ENCODE measurements at regions not wholly inside any gene's neighbourhood (a gene's known extent, or its start where the extent isn't known, plus 50 kb on each side); places are given as distances from the start of the nearest gene placed in this dataset.

DNA sequence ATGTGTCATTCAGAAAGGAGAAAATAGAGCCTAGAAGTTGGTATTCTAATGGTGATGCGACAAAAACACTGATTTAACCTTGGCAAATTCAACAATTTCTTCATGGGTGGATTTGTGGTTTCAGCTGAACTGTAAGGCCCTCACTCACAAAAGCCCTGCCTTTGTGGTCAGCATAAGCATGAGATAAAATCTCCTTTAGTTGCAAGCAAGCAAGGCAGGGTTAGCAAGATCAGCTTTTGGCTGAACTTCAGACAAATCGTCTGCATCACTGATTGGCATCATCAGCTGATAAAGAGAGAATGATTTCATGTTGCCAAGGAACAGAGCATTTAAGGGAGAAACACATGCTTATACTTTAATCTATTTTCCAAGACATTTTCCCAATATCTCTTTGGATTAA is 2582.2 kb downstream of the PCDH7 start:
- DNase-seq, result no peak

DNA sequence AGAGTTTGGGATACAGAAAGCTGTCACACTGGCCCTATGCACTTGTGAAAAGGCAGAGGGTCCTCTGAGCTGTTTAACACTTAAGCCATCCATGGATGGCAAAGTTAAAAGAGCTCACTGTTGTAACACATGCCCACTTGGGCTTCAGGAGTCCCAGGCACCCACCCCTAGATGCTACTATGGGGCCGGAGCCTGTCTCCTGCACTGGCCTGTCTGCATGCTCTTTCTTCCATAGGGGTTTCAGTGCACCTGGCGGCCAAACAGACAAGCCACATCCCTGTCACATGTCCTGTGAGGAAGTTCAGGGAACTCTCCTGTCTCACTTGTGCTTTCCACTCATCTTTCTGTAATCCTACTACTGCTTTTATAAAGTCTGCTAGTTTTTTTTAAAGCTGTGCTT is 2586.0 kb downstream of the PCDH7 start:
- no peak for DNase-seq

DNA sequence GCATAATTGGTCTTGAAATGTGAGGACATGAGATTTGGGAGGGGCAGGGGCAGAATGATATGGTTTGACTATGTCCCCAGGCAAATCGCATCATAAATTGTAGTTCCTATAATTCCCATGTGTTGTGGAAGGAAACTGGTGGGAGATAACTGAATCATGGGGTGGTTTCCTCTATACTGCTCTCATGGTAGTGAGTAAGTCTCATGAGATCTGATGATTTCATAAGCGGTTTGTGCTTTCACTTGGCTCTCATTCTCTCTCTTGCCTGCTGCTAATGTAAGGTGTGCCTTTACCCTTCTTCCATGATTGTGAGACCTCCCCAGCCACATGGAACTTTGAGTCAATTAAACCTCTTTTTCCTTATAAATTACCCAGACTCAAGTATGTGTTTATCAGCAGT is 2595.9 kb downstream of the PCDH7 start:
- no peak for DNase-seq

DNA sequence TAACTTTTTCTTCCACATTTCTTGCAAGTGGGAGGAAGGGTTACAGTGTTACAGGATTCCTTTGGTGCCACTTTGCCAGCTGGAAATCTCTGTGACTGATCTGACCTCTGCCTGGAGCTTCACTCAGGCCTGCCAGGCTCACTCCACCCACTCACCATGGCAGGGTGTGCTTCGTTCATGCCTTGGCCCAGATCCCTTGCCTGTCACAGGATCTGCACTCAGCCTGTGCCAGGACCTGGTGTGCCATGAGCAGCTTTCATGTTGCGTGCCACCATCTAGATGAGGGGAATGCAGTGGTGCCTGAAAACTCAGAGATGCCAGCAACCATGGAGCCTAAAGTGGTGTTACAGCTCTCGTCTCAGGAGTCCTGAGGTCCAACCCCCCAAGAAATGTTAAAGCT is 2596.4 kb downstream of the PCDH7 start:
- no peak for DNase-seq

DNA sequence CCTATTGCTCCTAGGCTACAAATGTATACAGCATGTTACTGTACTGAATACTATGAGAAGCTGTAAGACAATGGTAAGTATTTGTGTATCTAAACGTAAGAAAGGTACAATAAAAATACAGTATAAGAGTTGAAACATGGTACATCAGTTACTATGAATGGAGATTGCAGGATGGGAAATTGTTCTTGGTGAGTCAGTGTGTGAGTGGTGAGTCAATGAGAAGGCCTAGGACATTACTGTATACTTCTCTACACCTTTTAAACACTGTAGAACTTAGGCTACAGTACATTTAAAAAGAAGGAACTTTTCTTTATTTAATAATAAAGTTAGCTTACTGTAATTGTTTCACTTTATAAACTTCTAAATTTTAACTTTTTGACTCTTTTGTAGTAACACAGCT is 2603.2 kb downstream of the PCDH7 start:
- no peak for DNase-seq

DNA sequence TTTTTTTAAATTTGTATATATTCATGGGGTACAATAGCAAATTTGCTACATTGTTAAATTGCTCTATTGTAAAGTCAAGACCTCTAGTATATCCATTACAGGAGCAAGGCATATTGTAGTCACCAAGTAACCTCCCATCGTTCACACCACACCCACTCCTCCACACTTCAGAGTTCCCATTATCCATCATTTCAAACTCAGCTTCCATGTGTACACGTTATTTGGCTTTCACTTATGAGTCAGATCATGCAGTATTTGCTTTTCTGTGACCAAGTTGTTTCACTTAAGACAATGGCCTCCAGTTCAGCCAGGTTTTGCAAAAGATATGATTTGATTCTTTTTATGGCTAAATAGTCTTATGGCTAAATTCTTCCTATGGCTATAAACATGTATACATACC is 2614.2 kb downstream of the PCDH7 start:
- DNase-seq, result no peak

DNA sequence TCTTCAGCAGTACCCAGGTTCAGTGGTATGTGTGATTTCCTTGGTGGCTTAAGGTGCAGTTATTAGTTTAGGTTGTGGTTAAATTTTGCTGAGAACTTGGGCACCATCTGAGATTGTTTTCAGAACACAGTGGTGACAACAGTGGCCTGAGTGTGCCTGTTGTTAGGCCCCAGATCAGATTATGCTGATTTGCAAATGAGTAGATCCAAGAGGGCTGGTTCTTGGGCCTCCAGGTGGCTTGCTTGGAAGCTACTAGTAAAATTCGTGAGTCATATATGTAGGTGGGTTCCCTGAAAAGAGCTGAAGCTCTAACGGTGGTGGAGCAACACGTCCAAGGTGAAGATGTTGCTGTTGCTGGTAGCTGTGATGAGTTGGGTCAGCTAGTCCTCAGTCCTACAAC is 2619.6 kb downstream of the PCDH7 start:
- no peak for DNase-seq

DNA sequence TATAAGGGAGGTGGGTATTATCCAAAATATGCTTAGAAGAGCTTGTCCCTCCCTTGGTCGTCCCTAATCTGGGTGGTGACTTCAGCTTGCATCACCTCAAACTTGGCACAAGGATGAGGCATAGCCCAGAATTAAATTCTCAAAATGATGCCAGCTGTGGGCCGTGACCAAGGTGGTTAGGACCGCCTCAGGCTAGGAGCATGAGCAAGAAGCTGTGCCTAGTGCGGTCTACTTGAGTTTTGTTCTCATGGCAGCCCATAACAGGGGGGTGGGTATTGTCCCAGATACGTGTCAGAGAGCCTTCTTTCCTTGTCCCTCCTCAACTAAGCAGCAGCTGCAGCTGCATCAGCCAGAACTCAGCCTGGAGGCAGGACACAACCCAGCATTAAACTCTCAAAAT is 2620.0 kb downstream of the PCDH7 start:
- no peak for DNase-seq

DNA sequence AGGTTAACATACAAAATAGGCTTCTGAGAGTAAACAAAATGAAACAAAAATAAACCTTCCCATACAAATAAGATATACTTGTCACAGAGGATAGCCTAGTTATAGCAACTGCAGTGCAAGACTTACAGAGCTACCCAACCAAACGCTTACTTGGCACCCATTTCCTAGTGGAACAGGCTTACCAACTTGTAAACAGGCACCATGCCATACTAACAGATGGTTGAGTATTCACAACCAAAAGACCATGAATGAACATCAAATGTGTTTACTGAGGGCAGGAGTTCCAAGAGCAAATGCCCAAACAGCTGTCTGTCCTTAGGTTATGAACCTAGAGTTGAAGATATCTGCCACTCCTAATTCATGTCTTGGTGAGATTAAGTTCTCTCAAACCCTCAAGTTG is 2629.2 kb downstream of the PCDH7 start:
- DNase-seq, result peak; percentile 6

DNA sequence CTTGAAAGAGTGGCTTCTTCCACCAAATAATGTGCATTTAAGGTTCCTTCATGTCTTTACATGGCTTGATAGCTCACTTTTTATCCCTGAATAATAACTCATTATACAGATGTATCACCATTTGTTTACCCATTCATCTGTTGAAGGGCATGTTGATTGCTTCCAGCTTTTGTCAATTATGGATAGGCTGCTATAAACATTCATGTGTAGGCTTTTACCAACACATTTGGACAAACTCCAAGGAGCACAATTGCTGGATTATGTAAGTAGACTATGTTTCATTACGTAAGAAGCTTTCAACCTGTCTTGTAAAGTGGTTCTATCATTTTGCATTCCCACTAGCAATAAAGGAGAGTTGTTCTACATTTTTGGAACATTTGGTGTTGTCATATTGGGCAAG is 2637.0 kb downstream of the PCDH7 start:
- no peak for DNase-seq

DNA sequence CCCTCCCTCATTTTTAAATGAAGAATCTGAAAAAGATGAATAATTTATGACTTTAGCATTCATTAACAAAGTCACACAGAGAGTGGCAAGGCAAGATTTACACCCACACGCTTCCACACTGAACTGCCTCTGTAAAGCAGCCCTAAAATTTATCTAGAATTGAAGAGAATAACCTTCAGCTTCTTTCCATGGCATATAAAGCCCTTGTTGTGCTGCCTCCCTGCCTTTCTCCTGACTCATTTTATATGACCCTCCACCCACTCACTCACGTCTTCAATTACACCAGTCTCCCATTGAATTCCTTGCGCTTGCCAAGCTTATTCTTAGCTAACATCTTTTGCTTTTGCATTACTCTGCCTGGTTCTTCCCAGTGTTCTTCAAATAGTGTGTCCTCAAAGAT is 2649.3 kb downstream of the PCDH7 start:
- no peak for DNase-seq

DNA sequence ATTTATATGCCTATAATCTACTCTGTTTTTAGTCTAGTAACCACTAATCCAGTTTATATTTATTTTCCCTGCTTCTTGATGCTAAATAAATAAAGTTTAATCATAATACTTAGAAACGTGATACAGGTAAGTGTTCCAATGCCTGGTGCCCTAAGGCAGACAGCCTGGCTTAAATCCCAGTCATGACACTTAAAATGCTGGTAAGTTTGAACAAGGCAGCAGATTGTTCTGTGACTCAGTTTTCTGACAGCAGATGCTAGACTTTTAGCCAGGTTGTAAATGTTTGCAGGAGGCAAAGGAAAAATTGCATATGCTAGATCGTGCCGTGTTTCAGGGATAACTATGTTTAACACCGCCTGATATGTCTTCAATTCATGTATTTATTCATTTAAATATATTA is 2661.6 kb downstream of the PCDH7 start:
- DNase-seq, result peak; percentile 13

DNA sequence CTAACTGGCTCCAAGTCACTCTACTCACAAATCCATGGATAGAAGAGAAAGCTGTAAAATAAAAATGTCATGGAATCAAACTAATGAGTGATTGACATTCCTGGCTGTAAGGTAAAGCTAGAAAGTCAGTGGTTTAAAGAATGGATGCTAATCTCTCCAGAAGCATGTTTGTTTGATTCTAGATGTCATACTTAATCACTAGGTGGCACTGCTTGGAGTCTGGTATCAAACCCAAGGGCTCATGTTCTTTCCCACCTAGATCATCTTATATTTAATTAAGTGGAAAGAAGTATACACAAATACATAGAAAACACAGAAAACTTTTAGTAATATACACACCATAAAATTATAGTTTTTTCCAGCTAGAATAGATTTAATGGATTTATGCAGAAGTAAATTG is 2666.6 kb downstream of the PCDH7 start:
- no peak for DNase-seq

DNA sequence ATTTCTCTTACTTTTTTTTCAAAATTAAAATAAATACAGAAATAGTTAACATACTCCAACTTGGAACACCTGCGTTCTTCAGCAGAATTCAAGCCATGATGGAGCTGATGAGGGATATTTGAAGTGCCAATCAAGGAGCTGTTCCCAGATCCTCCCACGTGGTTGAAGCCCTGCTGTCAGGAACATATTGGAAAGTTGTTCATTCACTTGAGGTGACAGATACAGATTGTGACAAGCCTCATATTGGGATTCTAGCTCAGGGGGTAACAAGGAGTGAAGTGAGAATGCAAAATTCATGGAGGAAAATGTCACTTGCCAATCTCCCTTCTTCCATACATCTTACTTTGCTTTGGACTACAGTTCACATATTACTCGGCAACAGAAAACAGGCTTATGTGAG is 2670.8 kb downstream of the PCDH7 start:
- DNase-seq, result no peak

DNA sequence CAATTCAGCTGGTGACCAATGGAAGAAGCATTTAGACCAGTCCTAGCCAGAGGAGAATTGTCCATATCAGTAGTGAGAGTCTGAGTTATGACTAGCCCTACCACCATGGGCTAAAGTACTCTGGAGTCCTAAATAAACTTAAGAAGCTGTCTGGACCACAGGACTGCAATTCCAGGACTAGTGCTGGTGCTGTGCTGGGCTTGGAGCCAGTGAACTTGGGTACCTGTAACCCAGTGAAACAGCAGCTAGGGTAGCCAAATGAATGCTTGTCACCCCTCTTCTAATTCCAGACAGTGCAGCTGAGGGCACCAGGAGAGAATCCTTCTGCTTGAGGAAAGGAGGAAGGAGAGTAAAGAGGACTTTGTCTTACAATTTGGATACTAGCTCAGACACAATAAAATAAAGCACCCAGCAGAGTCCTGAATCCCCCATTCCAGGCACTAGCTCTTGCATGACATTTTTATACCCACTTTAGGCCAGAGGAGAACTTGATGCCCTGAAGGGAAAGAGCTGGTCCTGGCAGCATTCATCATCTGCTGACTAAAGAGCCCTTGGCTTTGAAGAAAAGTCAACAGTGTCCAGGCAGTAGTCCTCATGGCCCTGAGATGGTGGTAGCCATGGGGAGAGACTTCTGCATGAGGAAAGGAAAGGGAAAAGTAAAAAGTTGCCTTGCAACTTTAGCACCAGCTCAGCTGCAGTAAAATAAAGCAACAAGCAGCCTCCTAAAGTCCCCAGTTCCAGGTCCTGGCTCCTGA is 2675.7 kb downstream of the PCDH7 start:
- no peak for DNase-seq

DNA sequence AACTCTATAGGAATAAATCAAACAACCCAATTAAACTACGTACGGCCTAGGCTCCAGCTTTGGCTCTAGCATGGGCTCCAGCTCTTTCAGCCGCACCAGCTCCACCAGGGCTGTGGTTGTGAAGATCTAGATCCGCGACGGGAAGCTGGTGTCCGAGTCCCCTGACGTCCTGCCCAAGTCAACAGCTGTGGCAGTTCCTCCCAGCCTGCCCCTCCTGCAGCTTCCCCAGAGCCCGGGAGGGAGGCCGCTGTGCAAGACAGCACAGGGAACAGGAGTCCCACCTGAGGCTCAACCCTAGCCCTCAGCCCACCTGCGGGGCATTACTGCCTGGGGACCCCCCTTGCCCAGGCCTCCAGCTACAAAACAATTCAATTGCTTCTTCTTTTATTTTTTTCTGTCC is 2680.3 kb downstream of the PCDH7 start:
- no peak for DNase-seq

DNA sequence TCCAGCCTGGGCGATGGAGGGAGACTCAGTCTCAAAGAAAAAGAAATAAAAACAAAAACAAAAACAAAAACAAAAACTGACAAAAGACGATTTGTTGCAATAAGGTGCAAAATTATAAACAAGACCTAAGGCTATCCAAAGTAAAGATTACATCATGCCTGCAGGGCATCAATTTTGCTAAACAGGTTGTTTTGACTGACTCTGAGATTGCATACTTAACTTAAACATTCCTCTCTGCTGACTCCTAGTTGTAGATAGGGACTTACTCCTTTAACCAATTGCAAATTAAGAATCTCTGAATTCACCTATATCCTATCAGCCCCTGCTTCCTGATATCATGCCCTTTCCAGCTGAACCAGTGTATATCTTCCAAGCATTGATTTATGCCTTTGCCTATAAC is 2687.3 kb downstream of the PCDH7 start:
- DNase-seq, result no peak

DNA sequence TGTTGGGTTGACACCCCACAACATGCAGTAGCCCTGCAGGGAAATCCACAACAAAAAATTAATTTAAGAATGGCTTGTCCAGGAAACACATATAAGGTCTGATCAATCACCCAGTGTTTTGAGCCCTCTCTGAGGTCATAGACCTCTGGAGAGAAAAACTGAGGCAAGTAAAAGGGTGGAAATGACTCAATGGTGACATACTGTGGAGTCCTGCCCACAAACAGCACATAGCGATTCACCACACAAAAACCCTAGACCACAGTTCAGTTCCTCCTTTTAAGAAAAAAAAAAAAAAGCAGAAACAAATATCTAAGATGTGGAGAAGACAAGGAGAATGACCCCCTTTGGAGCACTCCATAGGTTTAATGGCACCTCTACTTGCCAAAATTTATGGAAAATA is 2691.0 kb downstream of the PCDH7 start:
- no peak for DNase-seq

DNA sequence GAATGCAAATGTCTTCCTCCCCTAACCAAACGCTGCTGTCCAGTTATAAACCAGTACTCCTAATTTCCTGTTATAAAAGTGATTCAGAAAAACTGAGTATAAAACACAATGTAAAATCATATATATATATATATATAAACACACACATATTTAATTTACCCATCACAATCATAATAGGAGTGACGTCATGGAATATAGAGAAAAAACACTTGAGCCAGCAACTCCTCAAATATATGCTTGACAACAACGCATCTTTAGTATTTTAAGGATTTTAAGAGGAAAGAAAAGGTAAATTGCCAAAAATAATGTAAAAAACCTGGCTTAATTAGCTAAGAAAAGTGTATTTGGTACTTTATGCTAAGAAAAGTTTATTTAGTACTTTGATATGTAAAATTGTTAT is 2701.7 kb downstream of the PCDH7 start:
- DNase-seq, result no peak

DNA sequence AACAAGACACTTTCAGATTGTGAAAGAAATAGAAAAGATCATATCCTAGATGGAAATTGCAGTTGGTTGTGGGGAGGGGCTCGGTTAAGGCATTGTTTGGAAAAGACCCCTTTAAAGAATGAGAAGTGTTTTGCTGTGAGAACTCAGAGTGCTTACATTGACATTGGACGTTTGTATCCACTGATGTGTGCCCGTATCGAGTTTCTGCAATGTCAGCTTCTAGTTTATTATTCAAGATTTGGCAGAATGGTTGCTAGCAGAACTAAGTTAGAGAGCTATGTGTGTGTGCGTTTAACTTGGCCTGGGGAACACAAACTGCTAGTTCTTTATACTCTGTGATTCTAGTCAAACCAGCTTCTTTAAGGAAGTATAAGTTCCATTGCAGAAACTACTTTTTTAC is 2702.5 kb downstream of the PCDH7 start:
- no peak for DNase-seq

DNA sequence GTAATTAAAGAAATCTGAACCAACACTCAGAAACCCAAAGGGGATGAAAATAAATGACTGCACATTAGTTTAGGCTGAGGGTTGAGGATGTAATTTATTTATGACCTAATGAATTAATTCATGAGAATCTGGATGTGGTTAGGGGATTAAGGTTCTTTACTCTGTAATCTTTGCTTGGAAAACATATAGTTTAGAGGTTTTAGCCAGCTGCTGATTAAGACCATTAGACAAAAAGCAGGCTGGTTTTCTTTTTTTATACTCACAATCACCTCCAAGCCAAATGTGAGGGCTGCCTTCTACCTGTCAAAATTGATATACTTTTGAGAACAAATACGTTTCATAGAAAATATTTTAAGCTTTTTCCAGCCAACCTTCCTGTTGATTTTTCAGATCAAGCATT is 2705.8 kb downstream of the PCDH7 start:
- no peak for DNase-seq

DNA sequence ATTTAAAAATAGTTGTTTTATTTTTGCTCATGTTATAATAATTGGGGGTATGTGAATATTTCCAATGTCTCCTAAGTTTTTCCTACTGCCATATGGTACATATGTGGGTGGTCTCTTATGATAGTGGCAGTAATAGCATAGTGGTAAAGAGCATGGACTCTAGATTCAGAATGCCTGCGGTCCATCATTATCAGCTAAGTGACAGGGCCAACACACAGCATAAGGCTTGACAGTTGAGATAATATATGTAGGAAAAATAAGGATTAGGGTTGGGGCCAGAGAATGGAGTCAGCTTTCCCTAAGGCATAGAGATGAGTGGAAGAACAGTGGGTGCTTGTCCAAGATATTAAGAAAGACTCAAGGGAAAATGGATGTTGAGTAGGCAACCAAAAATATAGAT is 2707.5 kb downstream of the PCDH7 start:
- no peak for DNase-seq

DNA sequence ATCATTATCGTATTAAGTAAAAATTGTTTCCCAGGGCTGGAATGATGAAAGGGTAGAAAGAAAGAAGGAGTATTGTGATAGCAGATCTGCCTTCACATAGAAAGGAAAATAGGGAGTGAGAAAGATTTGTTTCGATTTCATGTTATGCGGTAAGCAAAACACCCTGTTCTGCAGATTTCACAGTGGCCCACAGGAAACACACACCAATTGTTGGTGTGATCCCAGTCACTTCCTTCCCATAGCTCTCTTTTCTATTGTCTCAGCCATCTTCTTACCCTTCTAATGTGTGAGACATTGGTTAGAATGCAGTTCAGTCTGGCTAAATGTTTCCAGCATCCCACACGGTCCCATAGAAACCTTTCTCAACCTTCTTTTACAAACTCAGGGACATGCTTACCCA is 2709.8 kb downstream of the PCDH7 start:
- no peak for DNase-seq

DNA sequence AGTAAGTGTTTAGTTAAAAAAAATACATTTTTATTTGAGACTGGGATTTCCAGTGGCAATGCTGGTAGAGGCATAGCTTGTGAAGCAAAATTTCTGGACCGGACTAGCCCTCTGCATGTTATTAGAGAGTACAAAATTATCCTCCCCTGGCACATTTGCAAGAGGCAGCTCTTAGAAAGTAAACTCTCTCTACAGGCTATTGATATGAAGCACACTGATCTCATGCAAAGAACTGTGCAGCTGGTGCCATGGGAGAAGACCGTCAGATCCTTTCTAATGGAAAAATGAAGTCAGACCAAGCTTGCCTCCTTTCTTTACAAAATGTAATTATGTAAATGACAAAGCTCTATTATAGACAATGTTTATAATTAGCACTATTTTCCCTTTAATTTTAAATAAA is 2717.2 kb downstream of the PCDH7 start:
- DNase-seq, result no peak

DNA sequence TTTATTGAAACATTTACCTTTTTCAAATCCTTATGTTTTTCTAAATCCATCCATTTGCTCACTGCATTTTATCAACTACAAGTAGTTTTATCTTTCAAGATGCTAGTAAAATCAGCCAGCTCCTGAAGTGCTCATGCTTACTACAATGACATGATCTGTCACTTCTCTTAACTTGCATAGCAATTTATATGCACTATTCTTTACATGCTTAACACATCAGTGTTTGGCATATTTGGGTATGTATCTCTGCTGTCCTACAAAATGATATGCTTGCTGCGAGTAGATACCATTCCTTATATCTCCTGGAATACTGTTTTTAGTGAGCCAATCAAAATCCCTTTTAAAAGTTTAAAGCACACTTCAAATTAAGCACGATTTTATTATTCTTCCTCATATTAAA is 2726.8 kb downstream of the PCDH7 start:
- no peak for DNase-seq

DNA sequence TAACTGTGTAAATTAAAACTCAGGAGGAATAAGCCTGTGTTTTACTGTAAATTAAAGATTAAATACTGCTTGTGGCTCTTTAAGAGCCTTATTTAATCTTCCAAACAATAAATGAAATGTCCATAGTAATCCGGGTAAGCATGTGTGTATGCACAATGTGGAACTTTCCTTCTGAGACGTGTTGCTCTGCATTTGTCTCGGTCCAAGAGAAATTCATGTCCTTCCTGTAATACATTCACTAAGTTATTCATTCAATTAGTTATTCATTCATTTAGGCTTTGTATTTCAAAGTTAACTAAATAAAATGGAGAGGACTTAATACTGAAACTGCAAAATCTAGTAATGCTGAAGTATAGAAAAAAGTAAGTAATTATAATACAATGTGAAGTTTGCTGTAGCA is 2728.8 kb downstream of the PCDH7 start:
- DNase-seq, result no peak

Measured in NCI-H2171 treated with DMSO at 0.1 percent for 48 hours (cell line).